SK-N-MC (cell line): ENCODE measurements at regions not wholly inside any gene's neighbourhood (a gene's known extent, or its start where the extent isn't known, plus 50 kb on each side); places are given as distances from the start of the nearest gene placed in this dataset.

ENCODE experiments used
- EZH2 ChIP-seq: fragments of 200-600 bp; sonication (generic); IDR thresholded peaks from one replicate; pipeline ENCODE4 v1.6.1; 2017; ENCODE audit warnings: antibody characterized with exemption
- POLR2AphosphoS5 ChIP-seq: IDR thresholded peaks from 2 replicates; pipeline ENCODE4 v1.6.1; 2012; ENCODE audit warnings: mild to moderate bottlenecking, low read depth, low read length, borderline replicate concordance

DNA sequence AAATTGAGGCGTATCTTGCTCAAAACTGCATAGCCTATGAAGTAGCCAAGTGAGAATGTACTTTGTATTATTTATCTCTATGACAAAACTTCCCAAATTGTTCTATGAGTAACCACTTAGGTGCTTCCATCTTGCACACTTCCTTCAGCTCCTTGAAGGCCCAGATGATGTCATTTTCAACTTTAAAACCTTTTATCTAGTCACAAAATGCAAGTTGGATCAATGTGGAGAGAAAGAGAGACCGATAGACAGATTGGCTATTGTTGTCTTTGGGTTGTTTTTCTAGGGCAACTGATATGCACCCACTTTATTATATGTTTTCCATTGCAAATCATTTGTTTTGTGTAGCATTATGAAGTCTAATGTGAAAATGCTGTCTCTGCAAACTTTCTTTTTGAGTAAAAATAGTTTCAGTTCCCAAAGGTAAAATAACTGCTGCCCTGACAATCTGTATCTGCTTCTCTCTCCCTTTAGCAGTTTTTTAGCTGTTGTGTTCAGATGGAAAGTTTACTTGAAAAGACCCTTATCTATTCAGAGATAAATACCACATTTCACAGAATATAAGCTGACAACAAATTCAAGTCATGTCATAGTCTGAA, 73.7 kb upstream of the CITED2 start:
- TF ChIP-seq POLR2AphosphoS5: no peak
- no peak for TF ChIP-seq EZH2
